Stomach (tissue), 4 donors: ENCODE measurements at regions not wholly inside any gene's neighbourhood (a gene's known extent, or its start where the extent isn't known, plus 50 kb on each side); places are given as distances from the start of the nearest gene placed in this dataset.

ENCODE experiments used
- POLR2AphosphoS5 ChIP-seq, 3 donors: sonication (generic); formaldehyde crosslinking; IDR thresholded peaks; one replicate each; pipeline ENCODE4 v1.6.1; 2016; ENCODE audit warnings: antibody characterized with exemption in 3 of 3
- TF ChIP-seq, protein P1 (sequence below), 7 experiments: fragments of 450-650 bp in 4 of 7; fragments of 200-600 bp in 3 of 7; sonication (generic) in 3 of 7; IDR thresholded peaks; one replicate each; pipeline ENCODE4 v1.5.1; 2016 to 2019; ENCODE audit warnings: antibody characterized with exemption in 7 of 7, control low read depth in 2 of 7, mild to moderate bottlenecking in 1 of 7

- TF ChIP-seq, protein P1, sequence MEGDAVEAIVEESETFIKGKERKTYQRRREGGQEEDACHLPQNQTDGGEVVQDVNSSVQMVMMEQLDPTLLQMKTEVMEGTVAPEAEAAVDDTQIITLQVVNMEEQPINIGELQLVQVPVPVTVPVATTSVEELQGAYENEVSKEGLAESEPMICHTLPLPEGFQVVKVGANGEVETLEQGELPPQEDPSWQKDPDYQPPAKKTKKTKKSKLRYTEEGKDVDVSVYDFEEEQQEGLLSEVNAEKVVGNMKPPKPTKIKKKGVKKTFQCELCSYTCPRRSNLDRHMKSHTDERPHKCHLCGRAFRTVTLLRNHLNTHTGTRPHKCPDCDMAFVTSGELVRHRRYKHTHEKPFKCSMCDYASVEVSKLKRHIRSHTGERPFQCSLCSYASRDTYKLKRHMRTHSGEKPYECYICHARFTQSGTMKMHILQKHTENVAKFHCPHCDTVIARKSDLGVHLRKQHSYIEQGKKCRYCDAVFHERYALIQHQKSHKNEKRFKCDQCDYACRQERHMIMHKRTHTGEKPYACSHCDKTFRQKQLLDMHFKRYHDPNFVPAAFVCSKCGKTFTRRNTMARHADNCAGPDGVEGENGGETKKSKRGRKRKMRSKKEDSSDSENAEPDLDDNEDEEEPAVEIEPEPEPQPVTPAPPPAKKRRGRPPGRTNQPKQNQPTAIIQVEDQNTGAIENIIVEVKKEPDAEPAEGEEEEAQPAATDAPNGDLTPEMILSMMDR (IDR thresholded peaks at IDR 0.05) = no peak
- TF ChIP-seq POLR2AphosphoS5 (IDR thresholded peaks at IDR 0.05) = no peak
Observed at GRCh38 chr20:41837669-41838224, 219.6 kb upstream of the CHD6 start.
